ENCODE measurements at regions not wholly inside any gene's neighbourhood (a gene's known extent, or its start where the extent isn't known, plus 50 kb on each side); places are given as distances from the start of the nearest gene placed in this dataset.
"Not testable (repeated sequence)": the region's sequence is repeated elsewhere in the genome, so short reads cannot be mapped to it uniquely, and the experiment has no call there.

DNA sequence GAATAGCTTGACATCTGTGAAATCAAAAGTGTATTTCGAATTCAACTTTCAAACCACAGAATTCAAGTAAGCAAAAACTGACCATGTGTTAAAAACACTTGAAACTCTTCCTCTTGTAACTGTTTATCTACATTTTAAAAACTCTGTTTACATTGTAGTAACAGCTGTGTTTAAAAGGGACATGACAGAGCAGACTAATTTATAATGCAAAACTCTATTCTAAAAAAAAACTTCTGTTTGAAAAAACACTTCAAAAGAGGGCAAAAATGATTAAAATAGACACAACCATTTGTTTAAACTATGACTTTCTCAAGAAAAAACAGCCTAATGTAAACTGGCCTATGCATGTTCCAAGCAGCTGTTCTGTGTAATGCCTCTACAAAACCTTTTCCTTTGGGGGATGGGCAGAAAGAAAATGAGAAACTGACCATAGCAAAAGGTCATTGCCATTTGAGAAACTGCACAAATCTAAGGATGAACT lies 149.1 kb upstream of the HMGA2 start:
- ChIA-PET POLR2A (no interaction called here), CTCF (interaction anchor here (0.7 kb wide), 1 partner anchor 874 kb away, joined by 4 read pairs; no protein-coding TSS in a partner anchor)
- TF ChIP-seq RORB (CRISPR knock-in tag; IDR thresholded peaks at IDR 0.05) (no peak), MYBL2 (CRISPR knock-in tag; IDR thresholded peaks at IDR 0.05) (no peak), ELF4 (CRISPR knock-in tag; IDR thresholded peaks at IDR 0.05; ENCODE audit: low read depth) (no peak), JAZF1 (CRISPR knock-in tag; IDR thresholded peaks at IDR 0.05) (no peak), SMAD4 (CRISPR knock-in tag; IDR thresholded peaks at IDR 0.05) (no peak), FOXJ3 (CRISPR knock-in tag; IDR thresholded peaks at IDR 0.05; ENCODE audit: borderline replicate concordance) (no peak), NFE2L1 (CRISPR knock-in tag; IDR thresholded peaks at IDR 0.05) (no peak), NR2C2 (CRISPR knock-in tag; IDR thresholded peaks at IDR 0.05) (no peak), ZNF121 (CRISPR knock-in tag; IDR thresholded peaks at IDR 0.05) (no peak), PRRX2 (CRISPR knock-in tag; IDR thresholded peaks at IDR 0.05) (no peak), ZNF423 (CRISPR knock-in tag; IDR thresholded peaks at IDR 0.05) (no peak), GRHL2 (CRISPR knock-in tag; IDR thresholded peaks at IDR 0.05; ENCODE audit: insufficient replicate concordance, severe bottlenecking) (no peak), FOXK1 (CRISPR knock-in tag; IDR thresholded peaks at IDR 0.05) (no peak)
- TF ChIP-seq, protein P1, sequence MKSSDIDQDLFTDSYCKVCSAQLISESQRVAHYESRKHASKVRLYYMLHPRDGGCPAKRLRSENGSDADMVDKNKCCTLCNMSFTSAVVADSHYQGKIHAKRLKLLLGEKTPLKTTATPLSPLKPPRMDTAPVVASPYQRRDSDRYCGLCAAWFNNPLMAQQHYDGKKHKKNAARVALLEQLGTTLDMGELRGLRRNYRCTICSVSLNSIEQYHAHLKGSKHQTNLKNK (CRISPR knock-in tag; IDR thresholded peaks at IDR 0.05): no peak
- TF ChIP-seq, protein P2, sequence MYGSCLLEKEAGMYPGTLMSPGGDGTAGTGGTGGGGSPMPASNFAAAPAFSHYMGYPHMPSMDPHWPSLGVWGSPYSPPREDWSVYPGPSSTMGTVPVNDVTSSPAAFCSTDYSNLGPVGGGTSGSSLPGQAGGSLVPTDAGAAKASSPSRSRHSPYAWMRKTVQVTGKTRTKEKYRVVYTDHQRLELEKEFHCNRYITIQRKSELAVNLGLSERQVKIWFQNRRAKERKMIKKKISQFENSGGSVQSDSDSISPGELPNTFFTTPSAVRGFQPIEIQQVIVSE (CRISPR knock-in tag; IDR thresholded peaks at IDR 0.05; ENCODE audit: borderline replicate concordance): no peak
- TF ChIP-seq, protein P3, sequence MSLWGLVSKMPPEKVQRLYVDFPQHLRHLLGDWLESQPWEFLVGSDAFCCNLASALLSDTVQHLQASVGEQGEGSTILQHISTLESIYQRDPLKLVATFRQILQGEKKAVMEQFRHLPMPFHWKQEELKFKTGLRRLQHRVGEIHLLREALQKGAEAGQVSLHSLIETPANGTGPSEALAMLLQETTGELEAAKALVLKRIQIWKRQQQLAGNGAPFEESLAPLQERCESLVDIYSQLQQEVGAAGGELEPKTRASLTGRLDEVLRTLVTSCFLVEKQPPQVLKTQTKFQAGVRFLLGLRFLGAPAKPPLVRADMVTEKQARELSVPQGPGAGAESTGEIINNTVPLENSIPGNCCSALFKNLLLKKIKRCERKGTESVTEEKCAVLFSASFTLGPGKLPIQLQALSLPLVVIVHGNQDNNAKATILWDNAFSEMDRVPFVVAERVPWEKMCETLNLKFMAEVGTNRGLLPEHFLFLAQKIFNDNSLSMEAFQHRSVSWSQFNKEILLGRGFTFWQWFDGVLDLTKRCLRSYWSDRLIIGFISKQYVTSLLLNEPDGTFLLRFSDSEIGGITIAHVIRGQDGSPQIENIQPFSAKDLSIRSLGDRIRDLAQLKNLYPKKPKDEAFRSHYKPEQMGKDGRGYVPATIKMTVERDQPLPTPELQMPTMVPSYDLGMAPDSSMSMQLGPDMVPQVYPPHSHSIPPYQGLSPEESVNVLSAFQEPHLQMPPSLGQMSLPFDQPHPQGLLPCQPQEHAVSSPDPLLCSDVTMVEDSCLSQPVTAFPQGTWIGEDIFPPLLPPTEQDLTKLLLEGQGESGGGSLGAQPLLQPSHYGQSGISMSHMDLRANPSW (CRISPR knock-in tag; conservative IDR thresholded peaks at IDR 0.05; ENCODE audit: low read depth): no peak
- TF ChIP-seq, protein P4, sequence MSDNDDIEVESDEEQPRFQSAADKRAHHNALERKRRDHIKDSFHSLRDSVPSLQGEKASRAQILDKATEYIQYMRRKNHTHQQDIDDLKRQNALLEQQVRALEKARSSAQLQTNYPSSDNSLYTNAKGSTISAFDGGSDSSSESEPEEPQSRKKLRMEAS (CRISPR knock-in tag; IDR thresholded peaks at IDR 0.05): no peak
- H3K4me3 Mint-ChIP-seq: no peak overlapping the region
- no peak for DNase-seq (ENCODE audit: low spot score)
- no peak for ATAC-seq
- H3K4me1 Mint-ChIP-seq: peaks cover 12% of the 10 kb centered on the region
- H3K27ac Mint-ChIP-seq: no peak overlapping the region
- peaks cover 11% of the 10 kb centered on the region for H3K9me3 Mint-ChIP-seq
- H3K36me3 Mint-ChIP-seq: no peaks in the 10 kb centered on the region
- no peaks in the 10 kb centered on the region for H3K27me3 Mint-ChIP-seq (ENCODE audit: low read depth)

DNA sequence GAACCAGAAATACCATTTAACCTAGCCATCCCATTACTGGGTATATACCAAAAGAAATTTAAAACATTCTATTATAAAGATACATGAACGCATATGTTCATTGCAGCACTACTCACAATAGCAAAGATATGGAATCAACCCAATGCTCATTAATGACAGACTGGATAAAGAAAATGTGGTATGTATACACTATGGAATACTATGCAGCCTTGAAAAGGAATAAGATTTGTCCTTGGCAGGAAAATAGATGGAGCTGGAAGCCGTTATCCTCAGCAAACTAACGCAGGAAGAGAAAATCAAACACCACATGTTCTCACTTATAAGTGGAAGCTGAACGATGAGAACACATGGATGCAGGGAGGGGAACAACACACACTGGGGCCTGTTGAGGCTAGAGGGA lies 146.1 kb upstream of the HMGA2 start:
- H3K27me3 Mint-ChIP-seq (ENCODE audit: low read depth); CTCF ChIA-PET; DNase-seq (ENCODE audit: low spot score); H3K4me3 Mint-ChIP-seq; ATAC-seq; H3K27ac Mint-ChIP-seq; H3K36me3 Mint-ChIP-seq; POLR2A ChIA-PET: not testable (repeated sequence)
- peaks cover 11% of the 10 kb centered on the region for H3K9me3 Mint-ChIP-seq
- peaks cover 12% of the 10 kb centered on the region for H3K4me1 Mint-ChIP-seq

DNA sequence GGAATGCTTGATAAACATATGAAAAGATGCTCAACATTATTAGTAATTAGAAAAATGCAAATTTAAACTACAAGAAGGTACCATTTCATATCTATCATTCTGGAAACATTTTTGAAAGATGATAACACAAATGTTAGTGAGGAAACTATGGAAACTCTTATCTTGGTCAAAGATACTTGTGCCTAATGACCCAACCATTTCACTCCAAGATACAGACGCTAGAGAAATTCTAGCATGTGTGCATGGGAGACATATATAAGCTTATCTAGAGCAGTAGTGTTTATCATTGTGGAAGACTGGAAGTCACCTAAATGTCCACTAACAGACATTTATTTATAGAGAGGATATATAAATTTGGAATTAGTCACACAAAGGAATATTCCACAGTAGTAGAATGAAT lies 143.1 kb upstream of the HMGA2 start:
- no peak overlapping the region for H3K27ac Mint-ChIP-seq
- H3K4me3 Mint-ChIP-seq: no peak overlapping the region
- H3K9me3 Mint-ChIP-seq: peaks cover 11% of the 10 kb centered on the region
- ChIA-PET CTCF (no interaction called here), POLR2A (no interaction called here)
- no peaks in the 10 kb centered on the region for H3K4me1 Mint-ChIP-seq
- no peaks in the 10 kb centered on the region for H3K36me3 Mint-ChIP-seq
- DNase-seq (ENCODE audit: low spot score) (no peak), ATAC-seq (no peak)
- H3K27me3 Mint-ChIP-seq (ENCODE audit: low read depth): no peaks in the 10 kb centered on the region
- no peak for TF ChIP-seq PREB (CRISPR knock-in tag; IDR thresholded peaks at IDR 0.05; ENCODE audit: borderline replicate concordance)
- TF ChIP-seq, protein P5, sequence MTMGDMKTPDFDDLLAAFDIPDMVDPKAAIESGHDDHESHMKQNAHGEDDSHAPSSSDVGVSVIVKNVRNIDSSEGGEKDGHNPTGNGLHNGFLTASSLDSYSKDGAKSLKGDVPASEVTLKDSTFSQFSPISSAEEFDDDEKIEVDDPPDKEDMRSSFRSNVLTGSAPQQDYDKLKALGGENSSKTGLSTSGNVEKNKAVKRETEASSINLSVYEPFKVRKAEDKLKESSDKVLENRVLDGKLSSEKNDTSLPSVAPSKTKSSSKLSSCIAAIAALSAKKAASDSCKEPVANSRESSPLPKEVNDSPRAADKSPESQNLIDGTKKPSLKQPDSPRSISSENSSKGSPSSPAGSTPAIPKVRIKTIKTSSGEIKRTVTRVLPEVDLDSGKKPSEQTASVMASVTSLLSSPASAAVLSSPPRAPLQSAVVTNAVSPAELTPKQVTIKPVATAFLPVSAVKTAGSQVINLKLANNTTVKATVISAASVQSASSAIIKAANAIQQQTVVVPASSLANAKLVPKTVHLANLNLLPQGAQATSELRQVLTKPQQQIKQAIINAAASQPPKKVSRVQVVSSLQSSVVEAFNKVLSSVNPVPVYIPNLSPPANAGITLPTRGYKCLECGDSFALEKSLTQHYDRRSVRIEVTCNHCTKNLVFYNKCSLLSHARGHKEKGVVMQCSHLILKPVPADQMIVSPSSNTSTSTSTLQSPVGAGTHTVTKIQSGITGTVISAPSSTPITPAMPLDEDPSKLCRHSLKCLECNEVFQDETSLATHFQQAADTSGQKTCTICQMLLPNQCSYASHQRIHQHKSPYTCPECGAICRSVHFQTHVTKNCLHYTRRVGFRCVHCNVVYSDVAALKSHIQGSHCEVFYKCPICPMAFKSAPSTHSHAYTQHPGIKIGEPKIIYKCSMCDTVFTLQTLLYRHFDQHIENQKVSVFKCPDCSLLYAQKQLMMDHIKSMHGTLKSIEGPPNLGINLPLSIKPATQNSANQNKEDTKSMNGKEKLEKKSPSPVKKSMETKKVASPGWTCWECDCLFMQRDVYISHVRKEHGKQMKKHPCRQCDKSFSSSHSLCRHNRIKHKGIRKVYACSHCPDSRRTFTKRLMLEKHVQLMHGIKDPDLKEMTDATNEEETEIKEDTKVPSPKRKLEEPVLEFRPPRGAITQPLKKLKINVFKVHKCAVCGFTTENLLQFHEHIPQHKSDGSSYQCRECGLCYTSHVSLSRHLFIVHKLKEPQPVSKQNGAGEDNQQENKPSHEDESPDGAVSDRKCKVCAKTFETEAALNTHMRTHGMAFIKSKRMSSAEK (CRISPR knock-in tag; IDR thresholded peaks at IDR 0.05; ENCODE audit: borderline replicate concordance): no peak
- TF ChIP-seq IRF2 (CRISPR knock-in tag; IDR thresholded peaks at IDR 0.05; ENCODE audit: borderline replicate concordance, low read depth): no peak
- TF ChIP-seq, protein P6, sequence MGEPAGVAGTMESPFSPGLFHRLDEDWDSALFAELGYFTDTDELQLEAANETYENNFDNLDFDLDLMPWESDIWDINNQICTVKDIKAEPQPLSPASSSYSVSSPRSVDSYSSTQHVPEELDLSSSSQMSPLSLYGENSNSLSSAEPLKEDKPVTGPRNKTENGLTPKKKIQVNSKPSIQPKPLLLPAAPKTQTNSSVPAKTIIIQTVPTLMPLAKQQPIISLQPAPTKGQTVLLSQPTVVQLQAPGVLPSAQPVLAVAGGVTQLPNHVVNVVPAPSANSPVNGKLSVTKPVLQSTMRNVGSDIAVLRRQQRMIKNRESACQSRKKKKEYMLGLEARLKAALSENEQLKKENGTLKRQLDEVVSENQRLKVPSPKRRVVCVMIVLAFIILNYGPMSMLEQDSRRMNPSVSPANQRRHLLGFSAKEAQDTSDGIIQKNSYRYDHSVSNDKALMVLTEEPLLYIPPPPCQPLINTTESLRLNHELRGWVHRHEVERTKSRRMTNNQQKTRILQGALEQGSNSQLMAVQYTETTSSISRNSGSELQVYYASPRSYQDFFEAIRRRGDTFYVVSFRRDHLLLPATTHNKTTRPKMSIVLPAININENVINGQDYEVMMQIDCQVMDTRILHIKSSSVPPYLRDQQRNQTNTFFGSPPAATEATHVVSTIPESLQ (CRISPR knock-in tag; IDR thresholded peaks at IDR 0.05): no peak
- TF ChIP-seq, protein P2 (CRISPR knock-in tag; IDR thresholded peaks at IDR 0.05; ENCODE audit: borderline replicate concordance): no peak
